ENCODE measurements at regions not wholly inside any gene's neighbourhood (a gene's known extent, or its start where the extent isn't known, plus 50 kb on each side); places are given as distances from the start of the nearest gene placed in this dataset.

DNA sequence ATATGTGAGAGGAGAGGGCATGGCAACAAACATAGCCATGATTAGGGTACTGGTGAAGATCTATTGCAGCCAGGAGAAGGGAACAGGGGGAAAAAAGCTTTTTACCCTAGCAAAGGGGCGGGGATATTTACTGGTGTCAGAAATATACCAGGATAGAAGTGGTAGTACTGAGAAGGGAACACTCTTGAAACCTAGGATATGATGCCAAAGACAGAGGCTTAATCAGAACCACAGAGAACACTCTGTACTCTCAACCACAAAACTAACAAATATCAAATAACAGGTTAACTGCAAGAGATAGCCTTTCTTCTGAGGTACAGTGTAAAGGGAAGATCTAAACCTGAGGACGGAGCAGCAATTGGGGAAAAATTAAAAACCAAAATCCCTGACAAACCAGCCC is 112.2 kb downstream of the KIF2B start:
- no peak for TF ChIP-seq EZH2 (IDR thresholded peaks at IDR 0.05; ENCODE audit: low read depth)
- TF ChIP-seq, protein P1, sequence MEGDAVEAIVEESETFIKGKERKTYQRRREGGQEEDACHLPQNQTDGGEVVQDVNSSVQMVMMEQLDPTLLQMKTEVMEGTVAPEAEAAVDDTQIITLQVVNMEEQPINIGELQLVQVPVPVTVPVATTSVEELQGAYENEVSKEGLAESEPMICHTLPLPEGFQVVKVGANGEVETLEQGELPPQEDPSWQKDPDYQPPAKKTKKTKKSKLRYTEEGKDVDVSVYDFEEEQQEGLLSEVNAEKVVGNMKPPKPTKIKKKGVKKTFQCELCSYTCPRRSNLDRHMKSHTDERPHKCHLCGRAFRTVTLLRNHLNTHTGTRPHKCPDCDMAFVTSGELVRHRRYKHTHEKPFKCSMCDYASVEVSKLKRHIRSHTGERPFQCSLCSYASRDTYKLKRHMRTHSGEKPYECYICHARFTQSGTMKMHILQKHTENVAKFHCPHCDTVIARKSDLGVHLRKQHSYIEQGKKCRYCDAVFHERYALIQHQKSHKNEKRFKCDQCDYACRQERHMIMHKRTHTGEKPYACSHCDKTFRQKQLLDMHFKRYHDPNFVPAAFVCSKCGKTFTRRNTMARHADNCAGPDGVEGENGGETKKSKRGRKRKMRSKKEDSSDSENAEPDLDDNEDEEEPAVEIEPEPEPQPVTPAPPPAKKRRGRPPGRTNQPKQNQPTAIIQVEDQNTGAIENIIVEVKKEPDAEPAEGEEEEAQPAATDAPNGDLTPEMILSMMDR (conservative IDR thresholded peaks at IDR 0.05) = no peak
